ENCODE measurements at regions not wholly inside any gene's neighbourhood (a gene's known extent, or its start where the extent isn't known, plus 50 kb on each side); places are given as distances from the start of the nearest gene placed in this dataset.

DNA sequence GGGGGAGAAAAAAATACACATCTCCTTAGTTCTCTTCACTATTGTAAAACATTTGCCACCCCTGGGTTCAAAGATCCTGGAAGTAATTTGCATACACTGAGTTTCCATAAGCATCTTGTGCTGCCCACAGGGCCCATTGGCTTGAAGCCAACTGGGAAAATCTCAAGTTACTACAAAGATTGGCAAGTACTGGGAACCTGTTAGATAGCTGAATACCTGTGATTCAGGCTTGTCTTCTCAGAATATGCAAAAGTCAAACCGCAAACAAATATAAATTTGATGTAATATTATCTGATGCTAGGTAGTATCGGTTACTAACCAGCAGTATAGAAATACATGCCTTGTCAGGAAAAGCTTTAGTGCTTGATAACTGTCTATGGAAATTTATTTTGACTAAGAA, 156.9 kb upstream of the FST start:
- WGBS, result 96% methylated on average over 2 of the region's 2 CpGs
- no peak overlapping the region for H3K9ac ChIP-seq (ENCODE audit: low read depth in 1 of 2, low read length in 2 of 2)
- H3K4me1 ChIP-seq (ENCODE audit: control insufficient read depth in 4 of 4, insufficient read depth in 4 of 4, low read length in 3 of 4), result peaks cover 0 to 2% (median 0%) of the 10 kb centered on the region in 4 donors
- H3K4me3 ChIP-seq (ENCODE audit: low read depth in 1 of 3, low read length in 3 of 3), result no peak overlapping the region
- no peak for DNase-seq (ENCODE audit: low spot score)
- H3K36me3 ChIP-seq (ENCODE audit: control insufficient read depth in 4 of 4, insufficient read depth in 3 of 4, low read depth in 1 of 4, low read length in 3 of 4), result no peaks in the 10 kb centered on the region
- H3K27ac ChIP-seq (ENCODE audit: low read depth in 1 of 2, low read length in 2 of 2), result no peak overlapping the region
- TF ChIP-seq EGR1 (IDR thresholded peaks at IDR 0.05; ENCODE audit: low read depth in 2 of 2), result no peak
- TF ChIP-seq JUND (IDR thresholded peaks at IDR 0.05), result no peak
- TF ChIP-seq YY1 (IDR thresholded peaks at IDR 0.05), result no peak
- H3K9me3 ChIP-seq (ENCODE audit: control insufficient read depth in 4 of 4, low read length in 3 of 4), result no peaks in the 10 kb centered on the region
- H3K27me3 ChIP-seq (ENCODE audit: control insufficient read depth in 4 of 4, insufficient read depth in 4 of 4, low read length in 3 of 4), result no peaks in the 10 kb centered on the region

DNA sequence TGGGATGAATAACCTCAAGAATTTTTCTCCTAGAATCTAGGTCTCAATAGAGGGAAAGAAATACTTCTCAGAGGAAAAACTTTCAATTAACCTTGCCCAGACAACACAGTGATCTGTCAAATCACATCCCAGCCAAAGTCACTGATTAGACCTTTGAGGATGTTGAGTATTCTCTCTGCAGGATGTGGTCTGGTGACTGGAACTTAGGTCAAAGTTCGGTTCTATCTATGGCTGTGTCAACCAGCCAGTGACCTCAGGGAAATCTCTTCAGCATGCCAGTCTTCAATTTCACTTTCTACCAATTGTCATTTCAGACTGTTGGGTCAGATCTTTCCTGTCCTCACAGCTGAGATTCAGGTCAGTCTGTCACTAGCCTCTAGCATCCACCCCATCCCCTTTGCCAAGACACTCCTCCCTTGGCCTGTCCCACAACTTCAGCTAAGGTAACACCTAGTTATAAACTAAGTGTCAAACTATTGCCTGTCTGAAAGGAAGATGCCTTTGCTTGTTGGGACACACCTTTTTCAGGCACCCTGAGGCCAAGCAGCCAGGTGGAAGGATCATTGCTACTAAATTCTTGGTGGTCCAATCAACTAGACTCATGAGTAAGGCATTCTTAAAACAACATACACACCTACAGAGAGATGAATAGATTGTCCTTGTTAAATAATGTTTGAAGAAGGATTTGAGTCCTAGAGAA, 156.3 kb upstream of the FST start:
- Histone ChIP-seq H3K27ac (ENCODE audit: low read depth in 1 of 2, low read length in 2 of 2) (no peak overlapping the region), H3K4me1 (ENCODE audit: control insufficient read depth in 4 of 4, insufficient read depth in 4 of 4, low read length in 3 of 4) (peaks cover 0 to 2% (median 0%) of the 10 kb centered on the region in 4 donors), H3K9ac (ENCODE audit: low read depth in 1 of 2, low read length in 2 of 2) (no peak overlapping the region), H3K4me3 (ENCODE audit: low read depth in 1 of 3, low read length in 3 of 3) (no peak overlapping the region), H3K27me3 (ENCODE audit: control insufficient read depth in 4 of 4, insufficient read depth in 4 of 4, low read length in 3 of 4) (no peaks in the 10 kb centered on the region), H3K36me3 (ENCODE audit: control insufficient read depth in 4 of 4, insufficient read depth in 3 of 4, low read depth in 1 of 4, low read length in 3 of 4) (no peaks in the 10 kb centered on the region), H3K9me3 (ENCODE audit: control insufficient read depth in 4 of 4, low read length in 3 of 4) (no peaks in the 10 kb centered on the region)
- 29% methylated on average over 1 of the region's 1 CpG for WGBS
- no peak for DNase-seq (ENCODE audit: low spot score)
- no peak for TF ChIP-seq YY1 (IDR thresholded peaks at IDR 0.05)
- TF ChIP-seq EGR1 (IDR thresholded peaks at IDR 0.05; ENCODE audit: low read depth in 2 of 2), result no peak
- TF ChIP-seq HNF4A (conservative IDR thresholded peaks at IDR 0.05), result peak; percentile 59 to 79
- no peak for TF ChIP-seq RAD21 (IDR thresholded peaks at IDR 0.05)
- peak; percentile 39 for TF ChIP-seq SP1 (IDR thresholded peaks at IDR 0.05)
- no peak for TF ChIP-seq GABPA (IDR thresholded peaks at IDR 0.05 in 1 of 2, conservative IDR thresholded peaks at IDR 0.05 in 1 of 2)
- no peak for TF ChIP-seq TAF1 (conservative IDR thresholded peaks at IDR 0.05)
- TF ChIP-seq NR2F2 (IDR thresholded peaks at IDR 0.05), result no peak
- TF ChIP-seq, protein P1, sequence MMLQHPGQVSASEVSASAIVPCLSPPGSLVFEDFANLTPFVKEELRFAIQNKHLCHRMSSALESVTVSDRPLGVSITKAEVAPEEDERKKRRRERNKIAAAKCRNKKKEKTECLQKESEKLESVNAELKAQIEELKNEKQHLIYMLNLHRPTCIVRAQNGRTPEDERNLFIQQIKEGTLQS (IDR thresholded peaks at IDR 0.05), result no peak
- peak; percentile 11 to 30 for TF ChIP-seq RXRA (IDR thresholded peaks at IDR 0.05)
- TF ChIP-seq, protein P2, sequence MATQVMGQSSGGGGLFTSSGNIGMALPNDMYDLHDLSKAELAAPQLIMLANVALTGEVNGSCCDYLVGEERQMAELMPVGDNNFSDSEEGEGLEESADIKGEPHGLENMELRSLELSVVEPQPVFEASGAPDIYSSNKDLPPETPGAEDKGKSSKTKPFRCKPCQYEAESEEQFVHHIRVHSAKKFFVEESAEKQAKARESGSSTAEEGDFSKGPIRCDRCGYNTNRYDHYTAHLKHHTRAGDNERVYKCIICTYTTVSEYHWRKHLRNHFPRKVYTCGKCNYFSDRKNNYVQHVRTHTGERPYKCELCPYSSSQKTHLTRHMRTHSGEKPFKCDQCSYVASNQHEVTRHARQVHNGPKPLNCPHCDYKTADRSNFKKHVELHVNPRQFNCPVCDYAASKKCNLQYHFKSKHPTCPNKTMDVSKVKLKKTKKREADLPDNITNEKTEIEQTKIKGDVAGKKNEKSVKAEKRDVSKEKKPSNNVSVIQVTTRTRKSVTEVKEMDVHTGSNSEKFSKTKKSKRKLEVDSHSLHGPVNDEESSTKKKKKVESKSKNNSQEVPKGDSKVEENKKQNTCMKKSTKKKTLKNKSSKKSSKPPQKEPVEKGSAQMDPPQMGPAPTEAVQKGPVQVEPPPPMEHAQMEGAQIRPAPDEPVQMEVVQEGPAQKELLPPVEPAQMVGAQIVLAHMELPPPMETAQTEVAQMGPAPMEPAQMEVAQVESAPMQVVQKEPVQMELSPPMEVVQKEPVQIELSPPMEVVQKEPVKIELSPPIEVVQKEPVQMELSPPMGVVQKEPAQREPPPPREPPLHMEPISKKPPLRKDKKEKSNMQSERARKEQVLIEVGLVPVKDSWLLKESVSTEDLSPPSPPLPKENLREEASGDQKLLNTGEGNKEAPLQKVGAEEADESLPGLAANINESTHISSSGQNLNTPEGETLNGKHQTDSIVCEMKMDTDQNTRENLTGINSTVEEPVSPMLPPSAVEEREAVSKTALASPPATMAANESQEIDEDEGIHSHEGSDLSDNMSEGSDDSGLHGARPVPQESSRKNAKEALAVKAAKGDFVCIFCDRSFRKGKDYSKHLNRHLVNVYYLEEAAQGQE (IDR thresholded peaks at IDR 0.05), result no peak
- no peak for TF ChIP-seq HNF4G (IDR thresholded peaks at IDR 0.05)
- TF ChIP-seq, protein P3, sequence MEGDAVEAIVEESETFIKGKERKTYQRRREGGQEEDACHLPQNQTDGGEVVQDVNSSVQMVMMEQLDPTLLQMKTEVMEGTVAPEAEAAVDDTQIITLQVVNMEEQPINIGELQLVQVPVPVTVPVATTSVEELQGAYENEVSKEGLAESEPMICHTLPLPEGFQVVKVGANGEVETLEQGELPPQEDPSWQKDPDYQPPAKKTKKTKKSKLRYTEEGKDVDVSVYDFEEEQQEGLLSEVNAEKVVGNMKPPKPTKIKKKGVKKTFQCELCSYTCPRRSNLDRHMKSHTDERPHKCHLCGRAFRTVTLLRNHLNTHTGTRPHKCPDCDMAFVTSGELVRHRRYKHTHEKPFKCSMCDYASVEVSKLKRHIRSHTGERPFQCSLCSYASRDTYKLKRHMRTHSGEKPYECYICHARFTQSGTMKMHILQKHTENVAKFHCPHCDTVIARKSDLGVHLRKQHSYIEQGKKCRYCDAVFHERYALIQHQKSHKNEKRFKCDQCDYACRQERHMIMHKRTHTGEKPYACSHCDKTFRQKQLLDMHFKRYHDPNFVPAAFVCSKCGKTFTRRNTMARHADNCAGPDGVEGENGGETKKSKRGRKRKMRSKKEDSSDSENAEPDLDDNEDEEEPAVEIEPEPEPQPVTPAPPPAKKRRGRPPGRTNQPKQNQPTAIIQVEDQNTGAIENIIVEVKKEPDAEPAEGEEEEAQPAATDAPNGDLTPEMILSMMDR (IDR thresholded peaks at IDR 0.05; ENCODE audit: low read depth, low read length, missing input control), result no peak
- no peak for TF ChIP-seq FOXA1 (IDR thresholded peaks at IDR 0.05)
- no peak for TF ChIP-seq FOXA2 (IDR thresholded peaks at IDR 0.05)
- TF ChIP-seq JUND (IDR thresholded peaks at IDR 0.05), result no peak

Data from liver (tissue), 8 donors.